Right cardiac atrium (tissue), 5 donors: ENCODE measurements at regions not wholly inside any gene's neighbourhood (a gene's known extent, or its start where the extent isn't known, plus 50 kb on each side); places are given as distances from the start of the nearest gene placed in this dataset.

Source experiments
- ATAC-seq, 2 donors: fragments of 200-7000 bp; cut with Tn5 transposase; one replicate each; pipeline versions ENCODE4 v1.8.0 to v1.9.1; 2020; ENCODE audit warnings: moderate library complexity in 2 of 2, mild to moderate bottlenecking in 1 of 2
- DNase-seq, 3 donors: peaks; one replicate each; pipeline ENCODE4 v3.0.0-alpha.2; 2020
- H3K27ac ChIP-seq: one replicate; pipeline ENCODE4 v1.5.1; 2013; ENCODE audit warnings: mild to moderate bottlenecking, low read length, control low read depth, moderate library complexity
- H3K27me3 ChIP-seq: one replicate; pipeline ENCODE4 v1.6.1; 2013; ENCODE audit not compliant: control insufficient read depth, insufficient read depth
- H3K4me1 ChIP-seq: one replicate; pipeline ENCODE4 v1.6.1; 2013; ENCODE audit warnings: low read length; ENCODE audit not compliant: control insufficient read depth, insufficient read depth
- H3K4me3 ChIP-seq: one replicate; pipeline ENCODE4 v1.5.1; 2013; ENCODE audit warnings: low read length, control low read depth
- H3K9me3 ChIP-seq: one replicate; pipeline ENCODE4 v1.6.1; 2013; ENCODE audit warnings: low read length; ENCODE audit not compliant: control insufficient read depth
- WGBS: extraction: QIAGEN DNeasy Blood & Tissue Kit; methylation state at CpG from one replicate; pipeline ENCODE4 v1.1.7; 2013; 5-methylcytosine and 5-hydroxymethylcytosine counted together
- intact Hi-C, 4 donors: fragments of 100-400 bp; cut with DNase I; formaldehyde crosslinking; loops; one replicate each; pipeline versions ENCODE4 v1.11.0 to v1.14.0; 2022 to 2023
- donor health status: healthy with polysubstance abuse.
- donor health status: DM: no; HTN: yes; CAD: no.
- donor health status: DM: no; HTN: no; CAD: no.
- donor health status: DM: no; HTN: yes; CAD: no; lungs with severe emphysema.
- donor health status: DM: yes; HTN: yes; CAD: no.

DNA sequence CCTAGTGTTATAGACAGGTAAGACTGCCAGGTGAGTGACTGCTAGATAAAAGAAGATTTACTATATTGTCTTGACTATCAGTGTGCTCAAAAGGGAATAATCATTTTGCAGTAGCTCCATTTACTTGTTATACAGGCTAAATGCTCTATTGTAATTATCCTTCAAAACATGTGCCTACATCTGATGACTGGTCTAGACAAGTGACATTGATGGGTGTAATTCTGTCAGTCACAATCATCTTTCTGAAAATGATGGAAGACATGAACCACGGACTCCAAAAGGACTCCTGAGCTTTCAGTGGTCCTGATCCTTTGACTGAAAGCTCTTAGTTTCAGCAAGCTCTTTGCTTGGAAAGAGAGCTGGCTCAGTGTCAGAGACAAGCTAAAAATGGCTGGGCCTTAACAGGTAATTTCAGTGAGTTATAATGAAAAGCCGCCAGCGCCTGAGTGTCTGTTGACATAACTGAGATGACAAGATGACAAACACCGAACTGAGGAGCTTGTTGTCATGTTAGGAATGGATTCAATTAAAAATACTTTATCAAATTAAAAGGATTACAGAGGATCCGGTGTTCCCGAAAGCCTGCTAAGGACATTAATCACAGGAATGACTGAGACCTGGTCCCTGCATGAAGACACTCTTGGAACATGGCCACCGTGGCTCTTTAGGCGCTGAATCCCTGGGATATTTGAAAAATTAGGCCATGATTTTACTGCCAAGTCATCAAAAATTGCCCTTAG, 141.7 kb downstream of the CMPK2 start:
- no peak for ATAC-seq
- H3K27ac ChIP-seq: no peak overlapping the region
- no peaks in the 10 kb centered on the region for H3K27me3 ChIP-seq
- no peak overlapping the region for H3K4me3 ChIP-seq
- WGBS: 73% methylated on average over 8 of the region's 8 CpGs
- no peak for DNase-seq
- no peaks in the 10 kb centered on the region for H3K9me3 ChIP-seq
- no peaks in the 10 kb centered on the region for H3K4me1 ChIP-seq
- intact Hi-C loops: no loop called here

DNA sequence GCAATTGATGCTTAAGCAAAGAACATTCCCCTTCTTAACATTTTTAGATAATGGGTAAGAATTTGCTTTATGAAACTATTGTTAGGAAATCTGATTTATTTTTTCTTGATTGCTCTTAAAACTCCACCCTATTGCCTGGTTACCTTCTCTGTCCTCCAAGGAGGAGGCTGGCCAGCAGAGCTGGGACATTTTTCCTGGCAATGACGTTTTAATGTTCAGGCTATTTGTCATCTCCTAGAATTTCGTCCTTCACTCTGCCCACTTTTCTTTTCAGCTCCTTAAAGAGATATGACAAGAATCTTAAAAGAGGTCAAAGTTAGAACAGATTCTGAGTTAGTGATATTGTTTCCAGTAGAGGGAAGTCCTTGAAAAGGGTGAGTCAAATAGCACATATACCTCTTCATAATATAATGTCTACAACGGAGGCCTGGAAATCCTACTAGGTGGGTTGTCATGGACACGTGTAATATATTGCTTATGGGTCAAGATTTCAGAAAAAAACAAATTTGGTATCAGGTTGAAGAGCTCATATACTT, 141.0 kb downstream of the CMPK2 start:
- no peaks in the 10 kb centered on the region for H3K4me1 ChIP-seq
- no peak for DNase-seq
- no peaks in the 10 kb centered on the region for H3K27me3 ChIP-seq
- no peak for ATAC-seq
- H3K9me3 ChIP-seq: no peaks in the 10 kb centered on the region
- WGBS: 73% methylated on average over 4 of the region's 4 CpGs
- H3K4me3 ChIP-seq: no peak overlapping the region
- intact Hi-C loops: no loop called here
- no peak overlapping the region for H3K27ac ChIP-seq

DNA sequence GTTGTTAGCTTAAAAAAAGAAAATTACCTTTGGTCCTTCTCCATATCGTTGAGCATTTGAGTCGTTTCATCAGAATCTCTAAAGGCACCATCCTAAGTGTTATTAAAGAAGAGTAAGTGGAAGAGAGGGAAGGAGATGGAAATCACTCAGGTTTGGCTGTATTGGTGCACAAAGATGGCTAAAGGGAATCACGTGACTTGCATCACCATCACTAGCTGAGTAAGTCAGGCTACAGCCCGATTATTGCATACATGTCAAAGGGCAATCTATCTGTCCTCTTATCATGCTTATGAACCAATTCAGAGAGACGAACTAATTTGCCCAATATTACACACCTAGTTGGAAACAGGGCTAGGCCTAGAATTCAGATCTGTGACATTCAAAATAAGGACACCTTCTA, 137.6 kb downstream of the CMPK2 start:
- Histone ChIP-seq H3K27me3 (no peaks in the 10 kb centered on the region), H3K9me3 (no peaks in the 10 kb centered on the region), H3K4me1 (no peaks in the 10 kb centered on the region), H3K4me3 (no peak overlapping the region), H3K27ac (no peak overlapping the region)
- no peak for DNase-seq
- WGBS: 80% methylated on average over 5 of the region's 5 CpGs
- ATAC-seq: no peak
- intact Hi-C loops: no loop called here

DNA sequence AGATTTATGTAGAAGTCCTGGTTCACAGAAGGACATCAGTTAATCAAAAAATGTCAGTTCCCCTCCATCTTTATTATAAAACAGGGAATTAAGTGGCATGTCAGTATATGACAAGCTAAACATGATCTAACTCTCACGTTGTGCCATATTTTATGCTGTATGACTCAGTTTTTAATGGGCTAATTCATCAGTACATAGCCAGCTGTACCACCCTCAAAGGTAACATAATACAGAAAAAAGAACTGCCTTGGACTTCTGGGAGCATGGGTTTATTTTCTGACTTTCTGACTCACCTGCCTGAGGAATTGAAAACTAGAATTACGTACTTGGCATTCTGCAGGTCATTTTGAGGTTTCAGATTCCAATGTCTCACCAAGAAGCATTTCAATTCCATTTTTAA, 135.7 kb downstream of the CMPK2 start:
- Histone ChIP-seq H3K27me3 (no peaks in the 10 kb centered on the region), H3K27ac (no peak overlapping the region), H3K4me1 (no peaks in the 10 kb centered on the region), H3K9me3 (no peaks in the 10 kb centered on the region), H3K4me3 (no peak overlapping the region)
- WGBS: 78% methylated on average over 2 of the region's 2 CpGs
- intact Hi-C loops: no loop called here
- ATAC-seq (no peak), DNase-seq (no peak)

DNA sequence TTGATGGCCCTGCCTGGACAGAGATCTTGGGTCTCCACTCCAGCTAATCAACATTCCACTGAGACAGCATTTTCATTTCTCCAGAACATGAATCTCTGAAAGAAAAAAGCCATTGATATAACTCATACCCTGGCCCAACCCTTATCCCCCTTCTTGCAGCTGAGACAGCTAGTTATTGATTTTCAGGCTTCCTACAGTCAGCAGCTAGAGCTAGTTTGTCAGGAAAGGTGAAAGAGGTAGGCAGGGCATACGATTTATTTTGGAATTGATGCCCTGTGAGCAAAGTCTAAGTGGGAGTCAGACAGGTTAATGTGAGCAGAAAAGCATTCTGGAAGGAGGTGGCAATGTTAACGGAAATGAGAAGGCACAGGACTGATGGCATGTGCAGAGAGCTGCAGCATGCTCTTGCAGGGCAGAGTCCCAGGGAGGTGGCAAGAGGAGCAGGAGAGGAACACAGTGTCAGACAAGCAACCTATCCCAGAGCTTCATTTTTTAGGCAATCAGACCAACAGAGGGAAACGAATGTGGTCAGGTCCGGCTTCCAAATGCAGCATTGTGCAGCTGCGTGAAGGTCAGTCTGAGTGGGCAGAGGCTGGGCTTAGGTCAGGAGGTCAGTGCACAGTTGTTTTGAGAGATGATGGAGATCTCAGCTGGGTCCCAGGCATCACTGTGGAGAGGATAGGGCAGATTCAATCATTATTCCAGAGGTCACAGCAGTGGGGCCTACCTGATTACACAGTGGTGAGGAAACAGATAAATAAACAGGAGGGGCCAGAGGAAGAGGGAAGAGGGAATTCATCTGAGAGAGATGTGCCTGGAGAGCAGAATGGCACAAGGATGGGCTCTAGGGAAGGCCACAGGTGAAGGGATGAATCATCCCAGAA, 134.8 kb downstream of the CMPK2 start:
- H3K9me3 ChIP-seq: no peaks in the 10 kb centered on the region
- no peak overlapping the region for H3K4me3 ChIP-seq
- ATAC-seq: no peak
- H3K4me1 ChIP-seq: no peaks in the 10 kb centered on the region
- DNase-seq: no peak
- 71% methylated on average over 5 of the region's 5 CpGs for WGBS
- H3K27me3 ChIP-seq: no peaks in the 10 kb centered on the region
- H3K27ac ChIP-seq: no peak overlapping the region
- intact Hi-C loops: no loop called here

DNA sequence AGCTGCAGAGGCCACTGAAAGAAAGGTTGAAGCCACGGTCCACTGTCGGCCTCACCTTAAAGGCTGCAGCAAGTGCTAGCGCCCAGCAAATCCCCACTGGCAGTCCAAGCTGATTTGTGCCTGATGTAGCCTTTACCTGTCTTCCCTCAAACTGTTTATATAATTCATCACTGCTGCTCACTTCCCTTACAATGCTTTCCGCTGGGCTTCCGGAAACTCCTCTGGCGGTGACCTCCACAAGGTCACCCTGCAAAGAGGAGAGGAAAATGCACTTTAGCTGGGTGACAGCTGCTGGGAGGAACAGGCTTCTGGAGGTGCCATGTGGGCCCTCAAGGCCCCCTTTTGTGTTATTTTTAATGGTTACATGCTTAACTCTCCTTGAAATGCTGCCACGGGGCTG, 126.2 kb downstream of the CMPK2 start:
- no peak for ATAC-seq
- DNase-seq: no peak
- Histone ChIP-seq H3K9me3 (no peaks in the 10 kb centered on the region), H3K27ac (no peak overlapping the region), H3K4me3 (no peak overlapping the region), H3K4me1 (no peaks in the 10 kb centered on the region), H3K27me3 (no peaks in the 10 kb centered on the region)
- intact Hi-C loops: no loop called here
- WGBS: 77% methylated on average over 7 of the region's 7 CpGs

DNA sequence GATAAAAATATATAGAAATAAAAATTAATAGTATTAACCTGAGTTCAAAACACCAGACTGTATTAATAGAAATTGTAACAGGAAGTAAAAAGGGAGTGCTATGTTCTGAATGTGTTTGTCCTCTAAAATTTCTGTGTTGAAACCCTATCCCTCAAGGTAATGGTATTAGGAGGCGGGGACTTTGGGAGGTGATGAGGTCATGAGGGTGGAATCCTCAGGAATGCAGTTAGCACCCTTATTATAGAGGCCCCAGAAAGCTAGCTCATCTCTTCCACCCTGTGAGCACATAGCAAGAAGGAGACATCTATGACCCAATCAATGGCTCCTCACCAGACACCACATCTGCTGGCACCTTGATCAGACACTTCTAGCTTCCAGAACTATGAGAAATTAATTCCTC, 124.5 kb downstream of the CMPK2 start:
- ATAC-seq (no peak), DNase-seq (no peak)
- Histone ChIP-seq H3K4me3 (no peak overlapping the region), H3K27me3 (no peaks in the 10 kb centered on the region), H3K27ac (no peak overlapping the region), H3K4me1 (no peaks in the 10 kb centered on the region), H3K9me3 (no peaks in the 10 kb centered on the region)
- WGBS: 98% methylated on average over 1 of the region's 1 CpG
- intact Hi-C loops: no loop called here

DNA sequence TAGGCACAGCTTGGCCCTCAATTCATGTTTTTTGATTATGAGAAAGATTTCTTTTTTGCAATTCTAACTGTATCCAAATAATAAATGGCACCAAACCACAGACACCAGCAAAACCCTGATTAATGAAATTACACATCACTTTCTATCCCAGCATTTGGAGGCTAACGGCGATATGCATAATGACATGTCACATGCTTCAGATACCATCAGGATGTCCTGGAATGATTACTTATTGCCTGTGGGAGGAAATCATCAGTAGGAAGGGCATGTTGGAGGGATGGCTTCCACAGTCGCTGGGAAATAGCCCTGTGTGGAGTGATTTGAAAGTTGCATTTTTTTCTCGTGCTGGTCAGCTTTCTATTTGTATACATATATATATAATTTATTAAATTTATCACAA, 121.7 kb downstream of the CMPK2 start:
- intact Hi-C loops: no loop called here
- WGBS: 64% methylated on average over 4 of the region's 4 CpGs

DNA sequence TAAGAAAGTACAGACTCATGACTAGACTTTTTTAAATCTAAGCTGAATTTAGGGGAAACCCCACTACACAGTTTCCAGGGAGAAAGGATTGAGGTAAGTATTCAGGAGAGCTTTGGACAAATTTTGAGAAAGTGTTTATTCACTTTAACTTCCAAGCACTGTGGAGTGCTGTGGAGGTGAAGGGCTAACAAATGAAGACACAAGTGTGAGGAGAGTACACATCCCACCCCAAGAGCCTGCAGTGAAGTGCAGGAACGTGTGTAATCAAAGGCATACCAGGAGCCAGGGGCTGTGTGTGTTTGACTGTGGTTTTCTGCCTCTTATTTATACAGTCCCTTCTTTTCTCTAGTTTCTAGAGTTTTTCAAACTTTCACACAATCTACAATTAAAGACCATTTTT, 118.3 kb downstream of the CMPK2 start:
- Histone ChIP-seq H3K4me1 (no peaks in the 10 kb centered on the region), H3K27ac (no peak overlapping the region), H3K4me3 (no peak overlapping the region), H3K27me3 (peaks cover 5% of the 10 kb centered on the region), H3K9me3 (no peaks in the 10 kb centered on the region)
- intact Hi-C loops: no loop called here
- DNase-seq (no peak), ATAC-seq (no peak)
- WGBS: 66% methylated on average over 1 of the region's 1 CpG

More for the DNA sequence above, 121.7 kb downstream of the CMPK2 start:
- H3K27ac ChIP-seq: no peak overlapping the region
- H3K9me3 ChIP-seq: no peaks in the 10 kb centered on the region
- no peak overlapping the region for H3K4me3 ChIP-seq
- H3K4me1 ChIP-seq: no peaks in the 10 kb centered on the region
- ATAC-seq: no peak
- peaks cover 5% of the 10 kb centered on the region for H3K27me3 ChIP-seq
- DNase-seq: no peak

DNA sequence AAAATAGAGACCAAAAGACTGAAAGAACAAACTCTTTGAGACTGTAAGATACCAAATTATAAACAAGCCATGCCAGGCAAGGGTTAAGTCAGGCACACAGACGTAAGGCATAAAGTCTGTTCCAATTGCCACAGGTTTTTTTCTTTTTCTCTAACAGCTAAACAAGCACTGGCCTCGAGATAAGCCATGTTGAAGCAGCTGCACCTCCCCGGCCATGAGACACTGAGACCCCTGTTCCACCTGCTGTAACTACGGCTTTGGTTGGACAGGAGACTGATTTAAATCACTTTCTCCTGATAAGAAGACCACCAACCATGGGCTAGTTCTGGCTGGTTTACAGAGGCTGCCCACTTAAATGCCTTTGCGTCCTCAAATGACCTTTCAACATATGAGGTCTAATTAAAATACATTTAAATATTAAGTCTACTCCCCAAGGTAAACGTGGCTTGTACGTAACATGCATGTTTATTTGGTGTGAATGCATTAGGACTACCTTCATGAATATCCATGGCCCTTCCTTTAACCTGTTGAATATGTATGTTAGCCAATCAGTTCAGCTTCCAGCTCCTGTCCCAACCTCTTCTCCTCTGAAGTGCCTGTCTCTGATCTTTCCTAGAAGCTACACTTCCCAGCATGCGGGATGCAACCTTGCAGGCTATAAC, 117.2 kb downstream of the CMPK2 start:
- peaks cover 5% of the 10 kb centered on the region for H3K27me3 ChIP-seq
- H3K9me3 ChIP-seq: no peaks in the 10 kb centered on the region
- no peak for ATAC-seq
- 48% methylated on average over 8 of the region's 8 CpGs for WGBS
- H3K4me1 ChIP-seq: no peaks in the 10 kb centered on the region
- H3K4me3 ChIP-seq: no peak overlapping the region
- DNase-seq: no peak
- H3K27ac ChIP-seq: no peak overlapping the region
- intact Hi-C loops: no loop called here

DNA sequence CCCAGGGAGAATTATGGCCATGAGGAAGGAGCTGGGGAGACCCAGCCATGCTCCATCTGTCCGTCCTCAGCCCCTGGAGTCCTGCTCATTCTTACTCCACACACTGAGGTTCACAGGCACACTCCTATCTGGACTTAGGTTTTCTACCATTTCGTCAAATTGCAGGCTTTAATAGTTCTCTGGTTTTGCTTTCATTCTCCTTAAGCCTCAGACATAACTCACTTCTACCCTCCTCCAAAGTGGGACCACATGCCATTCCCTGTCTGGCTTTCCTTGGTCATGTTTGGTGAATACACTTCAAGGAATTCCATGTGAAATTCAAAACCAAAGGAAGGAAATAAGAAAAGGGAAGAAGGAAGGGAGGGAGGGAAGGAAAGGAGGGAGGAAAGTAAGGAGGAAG, 115.7 kb downstream of the CMPK2 start:
- no peak overlapping the region for H3K4me3 ChIP-seq
- DNase-seq (no peak), ATAC-seq (no peak)
- H3K27me3 ChIP-seq: peaks cover 5% of the 10 kb centered on the region
- WGBS: 53% methylated on average over 2 of the region's 2 CpGs
- H3K4me1 ChIP-seq: no peaks in the 10 kb centered on the region
- H3K9me3 ChIP-seq: no peaks in the 10 kb centered on the region
- intact Hi-C loops: no loop called here
- no peak overlapping the region for H3K27ac ChIP-seq
